ENCODE measurements at regions not wholly inside any gene's neighbourhood (a gene's known extent, or its start where the extent isn't known, plus 50 kb on each side); places are given as distances from the start of the nearest gene placed in this dataset.

- DNase-seq (ENCODE audit: low read depth) = no peak
These were observed 133.3 kb downstream of the SPCS3 start for GRCh38 chr4:176453079-176453478.

DNA sequence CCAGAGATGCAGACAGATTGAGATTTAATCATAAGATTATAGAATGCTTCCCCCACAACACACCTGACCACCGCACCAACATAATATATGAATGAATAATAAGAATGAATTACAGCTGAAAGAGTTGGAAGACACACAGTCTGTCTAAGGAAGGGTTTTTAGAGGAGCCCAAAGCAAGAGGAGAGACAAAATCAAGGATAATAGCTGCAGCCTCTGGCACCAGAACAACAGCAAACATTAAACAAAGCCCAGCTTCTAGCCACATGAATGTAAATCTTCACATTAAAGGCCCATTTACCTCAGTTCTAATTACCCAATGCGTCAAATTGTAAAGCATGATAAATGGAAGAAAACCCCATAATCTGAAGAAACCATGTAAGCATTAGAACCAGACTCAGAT is 133.9 kb downstream of the SPCS3 start:
- no peak for DNase-seq (ENCODE audit: low read depth)
- no peak overlapping the region for H3K4me3 ChIP-seq (ENCODE audit: low read length)
- no peak for TF ChIP-seq CTCF (conservative IDR thresholded peaks at IDR 0.05; ENCODE audit: low read depth, low read length)

More at GRCh38 chr4:176453079-176453478, 133.3 kb downstream of the SPCS3 start:
- no peak overlapping the region for H3K4me3 ChIP-seq (ENCODE audit: low read length)
- no peak for TF ChIP-seq CTCF (conservative IDR thresholded peaks at IDR 0.05; ENCODE audit: low read depth, low read length)

DNA sequence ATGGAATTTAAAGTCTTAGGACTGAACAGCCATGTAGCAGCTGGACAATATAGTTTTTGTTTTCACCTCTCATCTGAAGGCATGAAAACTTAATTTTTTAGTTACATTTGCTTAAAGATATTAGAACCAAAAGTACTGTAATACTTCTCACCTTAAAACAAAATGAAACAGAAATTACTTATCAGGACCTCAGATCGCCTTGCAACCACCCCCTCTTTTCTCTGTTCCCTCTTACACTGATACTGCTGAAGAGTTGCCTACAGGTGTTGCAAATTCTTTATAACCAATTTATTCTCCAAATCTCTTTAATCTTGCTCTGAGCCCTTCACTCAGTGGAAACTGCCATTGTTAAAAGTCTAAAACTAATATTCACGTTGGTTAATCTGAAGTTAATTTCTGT is 145.0 kb downstream of the SPCS3 start:
- TF ChIP-seq CTCF (conservative IDR thresholded peaks at IDR 0.05; ENCODE audit: low read depth, low read length) = no peak
- DNase-seq (ENCODE audit: low read depth) = no peak
- no peak overlapping the region for H3K4me3 ChIP-seq (ENCODE audit: low read length)

- no peak overlapping the region for H3K4me3 ChIP-seq (ENCODE audit: low read length)
These were observed 147.2 kb downstream of the SPCS3 start for GRCh38 chr4:176467001-176467400.

GRCh38 chr4:176469546-176469945 is 149.8 kb downstream of the SPCS3 start:
- TF ChIP-seq CTCF (conservative IDR thresholded peaks at IDR 0.05; ENCODE audit: low read depth, low read length) = no peak
- no peak overlapping the region for H3K4me3 ChIP-seq (ENCODE audit: low read length)
- DNase-seq (ENCODE audit: low read depth) = no peak

More at GRCh38 chr4:176467001-176467400, 147.2 kb downstream of the SPCS3 start:
- DNase-seq (ENCODE audit: low read depth) = no peak
- TF ChIP-seq CTCF (conservative IDR thresholded peaks at IDR 0.05; ENCODE audit: low read depth, low read length) = no peak

DNA sequence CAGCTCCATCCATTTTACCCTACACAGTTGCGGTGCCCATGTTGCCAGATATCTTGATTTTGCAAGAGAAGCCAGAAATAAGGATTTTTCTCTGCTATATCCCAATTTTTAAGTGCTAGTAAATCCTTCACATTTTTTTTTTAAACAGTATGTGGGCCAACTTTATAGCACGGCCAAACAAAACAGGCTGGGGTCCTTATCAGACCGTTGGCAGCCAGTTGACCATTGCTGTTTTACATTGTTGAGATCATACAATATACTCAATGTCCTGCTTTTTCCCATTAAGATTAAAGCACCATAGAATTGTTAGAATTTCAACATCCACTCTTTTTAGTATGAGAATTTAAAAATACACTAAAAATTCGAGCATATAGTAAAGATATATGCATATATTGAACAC is 150.9 kb downstream of the SPCS3 start:
- no peak for DNase-seq (ENCODE audit: low read depth)
- H3K4me3 ChIP-seq (ENCODE audit: low read length) = no peak overlapping the region
- TF ChIP-seq CTCF (conservative IDR thresholded peaks at IDR 0.05; ENCODE audit: low read depth, low read length) = no peak

- TF ChIP-seq CTCF (conservative IDR thresholded peaks at IDR 0.05; ENCODE audit: low read depth, low read length) = no peak
- no peak overlapping the region for H3K4me3 ChIP-seq (ENCODE audit: low read length)
- DNase-seq (ENCODE audit: low read depth) = no peak
These were observed 155.3 kb downstream of the SPCS3 start for GRCh38 chr4:176475067-176475466.

Measured in retinal pigment epithelial cell (primary cell).